ENCODE measurements at regions not wholly inside any gene's neighbourhood (a gene's known extent, or its start where the extent isn't known, plus 50 kb on each side); places are given as distances from the start of the nearest gene placed in this dataset.
"Not testable (repeated sequence)": the region's sequence is repeated elsewhere in the genome, so short reads cannot be mapped to it uniquely, and the experiment has no call there.

DNA sequence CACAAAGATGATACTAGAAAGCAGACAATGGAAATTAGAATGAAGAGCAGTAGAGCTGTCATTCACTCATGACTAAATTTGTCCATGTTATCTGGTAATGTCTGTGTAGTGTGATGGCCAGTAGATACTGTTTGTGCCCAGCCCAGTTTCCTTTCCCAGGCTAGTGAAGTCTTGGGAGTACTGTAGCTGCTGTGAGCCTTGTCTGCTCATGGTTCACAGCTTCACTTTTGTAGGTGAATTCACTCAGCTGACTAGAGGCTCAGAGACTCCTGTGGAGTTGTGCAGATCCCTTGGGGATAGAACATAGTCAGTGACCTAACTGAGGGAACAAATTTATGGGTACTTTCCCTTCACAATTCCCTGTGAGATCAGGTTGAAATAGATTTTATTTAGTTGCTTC, 572.5 kb downstream of the ARL4A start:
- H3K4me3 Mint-ChIP-seq, result no peak overlapping the region
- no peak for DNase-seq
- H3K9me3 Mint-ChIP-seq, result no peaks in the 10 kb centered on the region
- no peak overlapping the region for H3K27ac Mint-ChIP-seq
- intact Hi-C loops (cut with micrococcal nuclease), result no loop called here
- no peaks in the 10 kb centered on the region for H3K27me3 Mint-ChIP-seq
- H3K4me1 Mint-ChIP-seq, result no peaks in the 10 kb centered on the region
- H3K36me3 Mint-ChIP-seq (ENCODE audit: low read depth), result no peaks in the 10 kb centered on the region

DNA sequence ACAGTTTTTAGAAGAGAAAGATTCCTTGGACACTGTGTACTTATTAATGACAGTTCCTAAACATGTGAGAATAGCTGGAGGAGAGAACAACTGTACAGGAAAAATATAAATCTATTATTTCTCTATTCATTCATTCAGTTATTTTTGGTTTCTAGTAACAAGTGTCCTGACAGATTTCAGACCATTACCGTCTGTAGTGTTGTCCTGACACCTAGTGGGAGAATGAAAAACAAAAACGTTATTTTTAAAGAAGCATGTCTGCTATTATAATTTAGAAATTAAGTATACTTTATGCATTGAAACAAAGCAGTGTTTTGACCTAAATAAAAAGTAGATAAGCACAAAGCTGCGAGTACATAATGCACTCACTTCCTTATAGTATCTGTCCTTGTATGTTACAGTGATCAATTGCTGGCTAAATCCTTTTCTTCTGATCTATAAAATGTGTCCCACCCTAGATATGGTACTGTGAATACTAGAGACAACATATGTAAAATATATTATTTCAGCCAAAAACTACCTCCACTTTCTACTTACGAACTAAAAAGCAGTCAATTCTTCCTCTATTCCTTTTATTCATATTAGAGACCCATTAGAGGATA, 575.6 kb downstream of the ARL4A start:
- Mint-ChIP-seq H3K9me3 (no peaks in the 10 kb centered on the region), H3K27ac (no peak overlapping the region), H3K4me1 (no peaks in the 10 kb centered on the region), H3K36me3 (ENCODE audit: low read depth) (no peaks in the 10 kb centered on the region), H3K4me3 (no peak overlapping the region), H3K27me3 (no peaks in the 10 kb centered on the region)
- intact Hi-C loops (cut with micrococcal nuclease), result loop anchor here (2.0 kb wide), 2 partner anchors 588 to 738 kb away; no protein-coding TSS in a partner anchor
- DNase-seq, result peak; percentile 57

DNA sequence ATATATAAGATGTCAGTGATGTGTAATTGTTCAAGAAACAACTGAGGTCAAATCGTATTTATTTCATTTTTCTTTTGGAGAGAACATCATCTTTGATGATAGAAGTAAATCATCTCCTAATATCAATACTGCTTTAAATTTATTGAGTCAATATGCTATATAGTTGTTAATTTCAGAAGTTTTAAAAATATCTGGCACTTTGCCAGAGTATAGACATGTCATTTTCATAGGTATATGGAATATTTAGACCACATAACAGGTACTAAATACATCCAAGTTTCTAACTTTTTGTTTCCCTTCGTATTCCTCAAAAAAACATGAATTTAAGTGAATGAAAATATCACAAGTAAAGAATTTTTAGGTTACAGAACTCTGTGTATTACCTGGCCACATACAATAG, 577.8 kb downstream of the ARL4A start:
- no peak for DNase-seq
- no peaks in the 10 kb centered on the region for H3K4me1 Mint-ChIP-seq
- no peaks in the 10 kb centered on the region for H3K36me3 Mint-ChIP-seq (ENCODE audit: low read depth)
- intact Hi-C loops (cut with micrococcal nuclease), result no loop called here
- no peak overlapping the region for H3K4me3 Mint-ChIP-seq
- H3K27me3 Mint-ChIP-seq, result no peaks in the 10 kb centered on the region
- H3K27ac Mint-ChIP-seq, result no peak overlapping the region
- H3K9me3 Mint-ChIP-seq, result no peaks in the 10 kb centered on the region

DNA sequence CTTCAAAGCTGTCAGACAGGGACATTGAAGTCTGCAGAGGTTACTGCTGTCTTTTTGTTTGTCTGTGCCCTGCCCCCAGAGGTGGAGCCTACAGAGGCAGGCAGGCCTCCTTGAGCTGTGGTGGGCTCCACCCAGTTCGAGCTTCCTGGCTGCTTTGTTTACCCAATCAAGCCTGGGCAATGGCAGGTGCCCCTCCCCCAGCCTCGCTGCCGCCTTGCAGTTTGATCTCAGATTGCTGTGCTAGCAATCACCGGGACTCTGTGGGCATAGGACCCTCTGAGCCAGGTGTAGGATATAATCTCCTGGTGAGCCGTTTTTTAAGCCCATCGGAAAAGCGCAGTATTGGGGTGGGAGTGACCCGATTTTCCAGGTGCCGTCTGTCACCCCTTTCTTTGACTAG, 586.8 kb downstream of the ARL4A start:
- H3K27me3 Mint-ChIP-seq; H3K4me3 Mint-ChIP-seq; H3K27ac Mint-ChIP-seq; DNase-seq; intact Hi-C loops (cut with micrococcal nuclease); H3K9me3 Mint-ChIP-seq; H3K4me1 Mint-ChIP-seq; H3K36me3 Mint-ChIP-seq (ENCODE audit: low read depth): not testable (repeated sequence)

DNA sequence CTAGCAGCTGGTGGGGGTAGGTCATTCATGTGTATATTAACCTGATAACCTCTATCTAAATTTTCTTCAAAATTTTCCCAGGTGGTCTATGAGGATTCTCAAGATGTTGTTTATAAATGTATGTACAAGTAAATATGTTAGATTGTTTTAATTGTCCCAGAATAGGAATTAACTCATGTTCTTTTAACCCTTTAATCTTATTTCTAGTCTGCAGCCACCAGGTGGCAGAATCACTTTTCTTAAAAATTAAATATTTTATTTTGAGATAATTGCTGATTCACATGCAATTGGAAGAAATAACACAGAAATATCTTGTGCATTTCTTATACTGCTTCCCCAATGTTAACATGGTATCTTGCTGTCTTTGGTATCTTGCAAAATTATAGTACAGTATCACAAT, 589.5 kb downstream of the ARL4A start:
- intact Hi-C loops (cut with micrococcal nuclease), result no loop called here
- no peaks in the 10 kb centered on the region for H3K36me3 Mint-ChIP-seq (ENCODE audit: low read depth)
- H3K27ac Mint-ChIP-seq, result no peak overlapping the region
- no peaks in the 10 kb centered on the region for H3K4me1 Mint-ChIP-seq
- H3K27me3 Mint-ChIP-seq, result no peaks in the 10 kb centered on the region
- no peak overlapping the region for H3K4me3 Mint-ChIP-seq
- no peaks in the 10 kb centered on the region for H3K9me3 Mint-ChIP-seq
- DNase-seq, result no peak

DNA sequence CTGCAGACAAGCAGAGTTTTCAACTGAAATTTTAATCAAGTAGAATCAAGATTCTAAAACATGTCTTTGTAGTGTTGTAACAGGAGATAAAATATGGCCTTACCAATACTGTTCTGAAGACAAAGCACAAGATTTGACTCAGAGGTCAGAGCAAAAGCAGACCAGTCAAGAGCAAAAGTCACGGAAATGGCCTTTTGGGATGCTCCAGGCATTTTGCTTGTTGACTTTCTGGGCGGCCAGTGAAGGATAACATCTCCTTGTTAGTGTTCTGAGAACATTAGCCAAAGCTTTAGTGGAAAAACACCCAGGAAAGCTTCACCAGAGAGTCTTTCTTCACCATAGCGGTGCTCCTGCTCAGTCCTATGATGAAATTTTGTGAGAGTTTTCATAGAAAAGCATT, 590.6 kb downstream of the ARL4A start:
- H3K9me3 Mint-ChIP-seq, result no peaks in the 10 kb centered on the region
- no peaks in the 10 kb centered on the region for H3K27me3 Mint-ChIP-seq
- no peak overlapping the region for H3K27ac Mint-ChIP-seq
- H3K4me1 Mint-ChIP-seq, result no peaks in the 10 kb centered on the region
- no peak overlapping the region for H3K4me3 Mint-ChIP-seq
- intact Hi-C loops (cut with micrococcal nuclease), result no loop called here
- H3K36me3 Mint-ChIP-seq (ENCODE audit: low read depth), result no peaks in the 10 kb centered on the region
- no peak for DNase-seq

DNA sequence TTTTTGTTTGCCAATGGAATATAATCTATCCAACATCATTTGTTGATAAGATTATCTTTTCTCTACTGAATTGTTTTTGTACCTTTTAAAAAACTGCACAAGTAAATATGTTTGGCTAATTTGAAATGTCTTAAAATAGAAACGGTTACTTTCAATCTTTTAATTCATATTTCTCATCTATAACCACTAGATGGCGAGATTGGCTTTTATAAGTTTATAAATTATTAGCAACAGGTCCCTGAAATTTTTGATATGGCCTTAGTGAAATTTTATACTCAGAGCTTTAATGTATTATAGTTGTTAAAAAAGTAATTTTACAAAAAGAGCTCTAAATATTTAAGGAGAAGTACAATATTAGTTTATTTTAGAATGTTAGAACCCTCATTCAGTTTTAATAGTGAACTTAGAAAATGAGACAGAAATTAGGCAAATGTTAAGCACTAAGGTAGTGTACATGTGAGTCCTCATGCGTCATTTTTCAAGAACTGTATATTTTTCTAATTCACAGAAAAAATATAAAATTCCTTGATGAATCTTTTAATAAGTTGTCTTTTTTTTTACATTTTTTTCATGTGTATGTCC, 592.5 kb downstream of the ARL4A start:
- Mint-ChIP-seq H3K4me3 (no peak overlapping the region), H3K9me3 (no peaks in the 10 kb centered on the region), H3K4me1 (no peaks in the 10 kb centered on the region), H3K27me3 (no peaks in the 10 kb centered on the region), H3K36me3 (ENCODE audit: low read depth) (no peaks in the 10 kb centered on the region), H3K27ac (no peak overlapping the region)
- intact Hi-C loops (cut with micrococcal nuclease), result loop anchor here (2.0 kb wide), 2 partner anchors 1179 to 1411 kb away; no protein-coding TSS in a partner anchor
- no peak for DNase-seq

DNA sequence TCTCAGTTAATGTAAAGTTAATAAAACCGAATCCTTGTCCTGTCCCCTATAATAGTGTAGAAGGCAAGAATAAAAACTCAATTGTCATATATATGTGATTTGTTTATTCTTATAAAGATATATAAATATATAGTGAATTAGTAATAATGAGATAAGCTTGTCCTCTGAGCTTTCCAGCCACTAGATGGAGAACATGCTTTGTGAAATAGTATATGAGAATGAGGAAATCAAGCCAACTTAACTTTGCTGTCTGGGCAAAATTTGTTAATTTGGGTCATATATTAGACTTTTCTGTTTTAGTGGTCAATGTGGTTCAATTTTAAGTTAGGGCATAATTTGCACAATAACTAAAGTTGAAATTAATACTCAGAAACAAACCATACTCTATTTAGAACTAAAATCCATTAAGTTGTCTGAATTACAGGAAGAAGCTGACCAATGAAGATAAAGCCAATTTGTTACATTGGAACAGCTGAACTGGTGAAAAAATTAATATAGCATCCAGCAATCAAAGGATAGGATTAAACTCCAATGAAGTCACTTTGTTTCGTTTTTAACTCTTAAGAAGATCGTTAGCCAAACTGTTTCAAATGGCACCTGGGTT, 595.0 kb downstream of the ARL4A start:
- intact Hi-C loops (cut with micrococcal nuclease), result no loop called here
- no peaks in the 10 kb centered on the region for H3K9me3 Mint-ChIP-seq
- H3K4me1 Mint-ChIP-seq, result no peaks in the 10 kb centered on the region
- H3K4me3 Mint-ChIP-seq, result no peak overlapping the region
- no peak for DNase-seq
- no peaks in the 10 kb centered on the region for H3K27me3 Mint-ChIP-seq
- no peaks in the 10 kb centered on the region for H3K36me3 Mint-ChIP-seq (ENCODE audit: low read depth)
- no peak overlapping the region for H3K27ac Mint-ChIP-seq

DNA sequence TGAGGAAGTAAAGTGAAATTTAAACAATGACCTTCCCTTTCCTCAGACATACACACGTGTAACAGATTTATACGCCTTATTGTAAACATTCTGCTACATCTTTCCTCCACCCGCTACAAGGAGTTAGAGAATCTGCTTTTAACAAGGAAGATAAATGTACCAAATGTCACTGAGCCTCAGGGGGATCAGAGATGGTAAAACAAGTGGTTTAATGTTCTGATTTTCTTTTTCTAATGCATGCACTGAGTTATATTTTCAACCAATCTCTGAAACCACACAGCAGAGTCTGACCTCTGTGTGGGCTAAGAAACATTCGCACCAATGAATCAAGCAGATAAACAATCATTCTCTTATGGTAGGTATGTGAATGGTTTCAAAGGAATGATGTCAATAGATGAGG, 599.5 kb downstream of the ARL4A start:
- no peaks in the 10 kb centered on the region for H3K36me3 Mint-ChIP-seq (ENCODE audit: low read depth)
- H3K4me3 Mint-ChIP-seq, result no peak overlapping the region
- intact Hi-C loops (cut with micrococcal nuclease), result no loop called here
- H3K4me1 Mint-ChIP-seq, result no peaks in the 10 kb centered on the region
- no peak overlapping the region for H3K27ac Mint-ChIP-seq
- no peaks in the 10 kb centered on the region for H3K9me3 Mint-ChIP-seq
- H3K27me3 Mint-ChIP-seq, result no peaks in the 10 kb centered on the region
- DNase-seq, result no peak

DNA sequence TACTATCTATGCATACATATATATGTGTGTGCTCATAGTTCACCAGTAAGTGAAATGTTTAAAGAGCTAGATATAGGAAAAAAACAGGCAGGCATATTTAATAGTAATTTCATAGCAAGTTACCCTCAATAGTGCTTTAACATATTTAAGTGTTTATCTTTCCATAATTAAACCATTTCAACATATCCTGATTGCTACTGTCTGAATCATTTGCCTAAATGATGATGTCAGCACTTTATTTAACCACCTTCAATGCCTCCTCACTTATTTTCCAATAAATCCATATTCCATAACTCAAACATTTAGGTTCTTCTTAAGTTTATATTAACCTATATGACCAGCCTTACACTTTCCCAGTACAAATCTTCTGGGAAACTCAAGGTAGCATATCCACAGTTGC, 601.1 kb downstream of the ARL4A start:
- Mint-ChIP-seq H3K36me3 (ENCODE audit: low read depth) (no peaks in the 10 kb centered on the region), H3K4me3 (no peak overlapping the region), H3K27me3 (no peaks in the 10 kb centered on the region), H3K9me3 (no peaks in the 10 kb centered on the region), H3K4me1 (no peaks in the 10 kb centered on the region), H3K27ac (no peak overlapping the region)
- DNase-seq, result no peak
- intact Hi-C loops (cut with micrococcal nuclease), result no loop called here

DNA sequence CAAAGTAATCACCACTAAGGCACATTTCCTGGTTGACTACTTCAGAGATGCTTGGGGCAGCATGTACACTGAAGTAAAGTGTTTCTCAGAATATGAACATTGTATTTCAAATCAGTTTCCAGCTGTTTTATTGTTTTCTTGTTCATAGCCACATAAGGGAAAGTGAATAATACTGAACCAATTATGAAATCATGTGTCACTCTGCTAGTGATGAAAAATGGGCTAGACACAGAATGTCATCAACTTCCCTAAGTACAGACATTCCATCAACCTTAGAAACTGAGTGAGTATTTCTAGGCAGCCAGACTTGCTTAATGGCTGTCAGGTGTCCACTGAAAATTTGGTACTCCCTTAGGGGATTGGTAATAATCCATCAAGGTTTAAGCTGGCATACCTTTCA, 603.5 kb downstream of the ARL4A start:
- Mint-ChIP-seq H3K36me3 (ENCODE audit: low read depth) (no peaks in the 10 kb centered on the region), H3K9me3 (no peaks in the 10 kb centered on the region), H3K4me1 (no peaks in the 10 kb centered on the region), H3K4me3 (no peak overlapping the region), H3K27ac (no peak overlapping the region), H3K27me3 (no peaks in the 10 kb centered on the region)
- intact Hi-C loops (cut with micrococcal nuclease), result no loop called here
- no peak for DNase-seq

DNA sequence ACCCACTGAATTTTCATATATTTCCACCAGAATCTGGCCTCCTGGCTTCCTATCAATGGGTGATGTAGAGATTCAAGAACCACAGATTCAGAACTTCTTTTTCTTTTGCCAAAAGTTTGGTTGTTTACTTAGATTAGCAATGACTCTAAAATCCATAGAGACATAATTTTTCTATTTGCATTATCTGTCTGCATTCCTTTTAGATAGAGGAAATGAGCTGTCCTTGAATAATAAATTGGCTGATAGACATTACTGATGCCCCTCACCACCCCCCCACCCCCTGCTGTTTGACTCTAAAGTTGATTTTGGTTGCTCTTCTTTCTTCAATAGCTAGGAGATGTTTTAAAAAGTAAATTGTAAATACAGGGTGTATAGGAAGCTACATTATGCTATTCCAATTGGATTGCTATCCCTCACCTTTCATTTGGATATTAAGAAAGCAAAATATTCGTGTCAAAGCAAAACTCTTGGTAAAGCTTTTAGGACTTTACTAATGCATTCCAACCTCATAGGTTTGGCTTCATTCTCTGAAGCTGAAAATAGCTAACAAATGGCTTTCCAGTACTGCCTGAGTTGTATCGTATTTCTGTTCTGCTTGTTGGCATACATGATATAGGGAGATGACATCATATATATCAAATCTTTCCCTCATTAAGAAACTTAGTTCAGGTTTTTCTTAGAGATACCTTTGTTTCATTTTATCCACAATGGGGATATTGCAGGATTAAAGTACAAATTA, 606.0 kb downstream of the ARL4A start:
- Mint-ChIP-seq H3K27ac (no peak overlapping the region), H3K27me3 (no peaks in the 10 kb centered on the region), H3K4me3 (no peak overlapping the region), H3K9me3 (no peaks in the 10 kb centered on the region), H3K4me1 (no peaks in the 10 kb centered on the region), H3K36me3 (ENCODE audit: low read depth) (no peaks in the 10 kb centered on the region)
- intact Hi-C loops (cut with micrococcal nuclease), result no loop called here
- no peak for DNase-seq

DNA sequence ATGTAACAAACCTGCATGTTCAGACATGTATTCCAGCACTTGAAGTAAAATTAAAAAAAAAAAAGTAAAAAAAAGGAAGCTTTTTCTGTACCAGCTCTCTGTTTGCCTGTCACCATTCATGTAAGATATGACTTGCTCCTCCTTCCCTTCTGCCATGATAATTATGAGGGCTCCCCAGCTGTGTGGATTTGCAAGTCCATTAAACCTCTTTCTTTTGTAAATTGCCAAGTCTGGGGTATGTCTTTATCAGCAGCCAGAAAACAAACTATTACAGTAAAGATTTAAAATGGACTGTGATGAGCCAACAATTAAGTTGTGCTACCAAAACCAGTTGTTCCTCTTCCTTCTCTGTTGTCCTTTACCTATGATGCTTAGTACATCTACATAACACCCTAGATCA, 619.6 kb downstream of the ARL4A start:
- no peak overlapping the region for H3K27ac Mint-ChIP-seq

DNA sequence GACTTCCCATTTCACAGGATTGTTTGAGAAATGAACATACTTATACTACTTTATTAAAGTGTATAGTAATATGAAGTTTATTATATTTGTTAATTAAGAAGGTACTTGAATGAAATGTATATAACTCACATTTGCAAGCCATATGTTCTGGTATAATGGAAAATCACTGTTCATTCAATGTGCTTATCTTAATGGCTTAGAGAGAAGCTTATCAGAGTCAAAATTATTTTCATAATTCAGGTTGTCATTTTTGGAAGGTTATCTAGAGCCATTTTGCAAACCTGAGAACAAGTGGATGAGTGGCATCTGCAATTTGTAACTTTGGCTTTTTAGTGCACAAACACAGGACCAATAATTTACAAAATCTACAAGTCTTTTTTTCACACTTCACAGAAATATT, 621.0 kb downstream of the ARL4A start:
- no peaks in the 10 kb centered on the region for H3K4me1 Mint-ChIP-seq

More for the DNA sequence above, 619.6 kb downstream of the ARL4A start:
- no peaks in the 10 kb centered on the region for H3K36me3 Mint-ChIP-seq (ENCODE audit: low read depth)
- intact Hi-C loops (cut with micrococcal nuclease), result no loop called here
- DNase-seq, result no peak
- H3K4me3 Mint-ChIP-seq, result no peak overlapping the region
- no peaks in the 10 kb centered on the region for H3K9me3 Mint-ChIP-seq
- no peaks in the 10 kb centered on the region for H3K27me3 Mint-ChIP-seq
- no peaks in the 10 kb centered on the region for H3K4me1 Mint-ChIP-seq

More for the DNA sequence above, 621.0 kb downstream of the ARL4A start:
- no peaks in the 10 kb centered on the region for H3K27me3 Mint-ChIP-seq
- H3K27ac Mint-ChIP-seq, result no peak overlapping the region
- DNase-seq, result no peak
- intact Hi-C loops (cut with micrococcal nuclease), result no loop called here
- no peak overlapping the region for H3K4me3 Mint-ChIP-seq
- no peaks in the 10 kb centered on the region for H3K36me3 Mint-ChIP-seq (ENCODE audit: low read depth)
- H3K9me3 Mint-ChIP-seq, result no peaks in the 10 kb centered on the region

All from activated CD4-positive, alpha-beta T cell treated with anti-CD3 and anti-CD28 coated beads, Interleukin-2, amount 10 ng/mL, durations not matched to agents 24 days and 14 days (primary cell).